ENCODE measurements at regions not wholly inside any gene's neighbourhood (a gene's known extent, or its start where the extent isn't known, plus 50 kb on each side); places are given as distances from the start of the nearest gene placed in this dataset.
A peak's percentile ranks its signal among the peaks of the same experiment; 100 is the strongest.

- Histone ChIP-seq H3K4me3 (no peak overlapping the region), H3K4me1 (no peaks in the 10 kb centered on the region), H3K27me3 (no peaks in the 10 kb centered on the region), H3K27ac (no peak overlapping the region), H3K36me3 (no peaks in the 10 kb centered on the region), H3K9me3 (no peaks in the 10 kb centered on the region)
- peak; percentile 42 for DNase-seq (ENCODE audit: low spot score)
- TF ChIP-seq, protein P1, sequence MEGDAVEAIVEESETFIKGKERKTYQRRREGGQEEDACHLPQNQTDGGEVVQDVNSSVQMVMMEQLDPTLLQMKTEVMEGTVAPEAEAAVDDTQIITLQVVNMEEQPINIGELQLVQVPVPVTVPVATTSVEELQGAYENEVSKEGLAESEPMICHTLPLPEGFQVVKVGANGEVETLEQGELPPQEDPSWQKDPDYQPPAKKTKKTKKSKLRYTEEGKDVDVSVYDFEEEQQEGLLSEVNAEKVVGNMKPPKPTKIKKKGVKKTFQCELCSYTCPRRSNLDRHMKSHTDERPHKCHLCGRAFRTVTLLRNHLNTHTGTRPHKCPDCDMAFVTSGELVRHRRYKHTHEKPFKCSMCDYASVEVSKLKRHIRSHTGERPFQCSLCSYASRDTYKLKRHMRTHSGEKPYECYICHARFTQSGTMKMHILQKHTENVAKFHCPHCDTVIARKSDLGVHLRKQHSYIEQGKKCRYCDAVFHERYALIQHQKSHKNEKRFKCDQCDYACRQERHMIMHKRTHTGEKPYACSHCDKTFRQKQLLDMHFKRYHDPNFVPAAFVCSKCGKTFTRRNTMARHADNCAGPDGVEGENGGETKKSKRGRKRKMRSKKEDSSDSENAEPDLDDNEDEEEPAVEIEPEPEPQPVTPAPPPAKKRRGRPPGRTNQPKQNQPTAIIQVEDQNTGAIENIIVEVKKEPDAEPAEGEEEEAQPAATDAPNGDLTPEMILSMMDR (IDR thresholded peaks at IDR 0.05), result no peak
Measured at GRCh38 chr10:123398180-123398591, 244.0 kb downstream of the BUB3 start.

DNA sequence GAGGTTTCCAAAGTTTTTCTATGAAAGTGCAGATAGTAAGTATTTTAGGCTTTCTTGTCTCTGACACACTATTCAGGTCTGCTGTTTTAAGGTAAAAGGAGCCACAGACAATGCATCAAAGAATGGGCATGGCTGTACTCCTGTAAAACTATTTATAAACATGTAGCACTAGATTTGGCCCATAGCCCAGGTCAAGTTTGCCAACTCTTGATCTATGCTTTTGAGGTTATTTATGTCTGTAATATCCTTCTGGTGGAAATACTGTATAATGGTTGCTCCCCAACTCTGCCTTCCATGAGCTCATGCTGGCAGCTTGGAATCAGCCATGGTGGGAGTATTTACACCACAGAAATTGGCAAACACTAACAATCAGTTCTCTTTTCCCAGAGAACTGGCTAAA is 244.6 kb downstream of the BUB3 start:
- Histone ChIP-seq H3K4me3 (no peak overlapping the region), H3K36me3 (no peaks in the 10 kb centered on the region), H3K27ac (no peak overlapping the region), H3K9me3 (peaks cover 0 to 3% of the 10 kb centered on the region in 2 donors), H3K27me3 (no peaks in the 10 kb centered on the region), H3K4me1 (no peaks in the 10 kb centered on the region)
- DNase-seq (ENCODE audit: low spot score), result no peak
- TF ChIP-seq, protein P1 (IDR thresholded peaks at IDR 0.05), result no peak

DNA sequence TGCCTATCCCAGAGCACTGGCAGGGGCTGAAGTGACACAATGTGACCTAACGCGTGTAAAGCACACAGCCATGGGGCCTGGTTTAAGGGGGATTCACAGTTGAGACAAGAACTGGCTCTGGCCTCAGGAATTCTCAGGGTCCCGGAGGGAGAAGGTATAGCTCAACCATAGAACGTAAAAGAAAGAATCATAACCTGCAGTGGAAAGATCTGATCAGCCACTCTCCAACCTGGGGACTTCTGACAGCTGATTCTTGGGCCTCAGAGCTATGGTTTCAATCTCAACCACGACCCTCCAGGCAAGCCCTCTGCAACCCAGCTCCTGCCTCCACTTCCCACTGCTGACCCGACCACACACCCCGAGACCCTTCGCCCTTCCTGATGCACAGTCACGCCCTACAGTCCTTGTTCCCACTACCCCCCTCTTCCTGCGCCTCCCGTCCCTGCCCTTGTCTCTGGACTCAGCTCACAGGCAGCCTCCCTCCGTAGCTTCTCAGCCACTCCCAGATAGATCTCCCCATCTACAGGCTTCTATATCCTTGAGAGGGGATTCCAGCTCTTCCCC is 245.2 kb downstream of the BUB3 start:
- H3K27me3 ChIP-seq, result no peaks in the 10 kb centered on the region
- H3K4me1 ChIP-seq, result no peaks in the 10 kb centered on the region
- TF ChIP-seq, protein P1 (IDR thresholded peaks at IDR 0.05), result no peak
- H3K36me3 ChIP-seq, result no peaks in the 10 kb centered on the region
- H3K4me3 ChIP-seq, result no peak overlapping the region
- DNase-seq (ENCODE audit: low spot score), result peak; percentile 34
- no peak overlapping the region for H3K27ac ChIP-seq
- peaks cover 0 to 9% of the 10 kb centered on the region in 2 donors for H3K9me3 ChIP-seq

- Histone ChIP-seq H3K27ac (no peak overlapping the region), H3K9me3 (peaks cover 0 to 20% of the 10 kb centered on the region in 2 donors), H3K27me3 (no peaks in the 10 kb centered on the region), H3K36me3 (no peaks in the 10 kb centered on the region), H3K4me1 (no peaks in the 10 kb centered on the region), H3K4me3 (no peak overlapping the region)
- TF ChIP-seq, protein P1 (IDR thresholded peaks at IDR 0.05), result no peak
- DNase-seq (ENCODE audit: low spot score), result peak; percentile 2
Measured at GRCh38 chr10:123402021-123402420, 247.8 kb downstream of the BUB3 start.

DNA sequence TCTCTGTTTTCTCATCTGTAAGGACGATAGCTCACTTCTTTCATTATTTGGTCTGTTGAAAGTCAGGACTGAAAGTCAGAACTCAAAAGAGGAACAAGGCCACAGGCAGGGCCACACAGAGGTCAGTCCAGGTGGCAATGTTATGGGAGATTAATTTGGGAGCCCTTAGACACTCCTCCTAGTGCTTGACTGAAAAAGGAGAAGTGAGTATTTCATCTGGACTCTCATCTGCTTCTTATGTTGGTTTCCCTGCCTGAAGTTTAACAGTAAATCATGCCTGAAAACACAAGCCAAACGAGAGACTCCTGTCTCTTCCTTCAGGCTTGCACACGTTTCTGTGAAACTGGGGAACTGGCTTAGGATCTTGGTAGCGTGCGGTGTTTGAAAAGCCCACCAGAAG is 248.5 kb downstream of the BUB3 start:
- Histone ChIP-seq H3K4me1 (no peaks in the 10 kb centered on the region), H3K4me3 (no peak overlapping the region), H3K27ac (no peak overlapping the region), H3K27me3 (no peaks in the 10 kb centered on the region), H3K36me3 (no peaks in the 10 kb centered on the region), H3K9me3 (peaks cover 0 to 20% of the 10 kb centered on the region in 2 donors)
- TF ChIP-seq, protein P1 (IDR thresholded peaks at IDR 0.05), result no peak
- DNase-seq (ENCODE audit: low spot score), result no peak

GRCh38 chr10:123404357-123404756 is 250.2 kb downstream of the BUB3 start:
- Histone ChIP-seq H3K4me3 (no peak overlapping the region), H3K27me3 (no peaks in the 10 kb centered on the region), H3K9me3 (peaks cover 0 to 20% of the 10 kb centered on the region in 2 donors), H3K36me3 (no peaks in the 10 kb centered on the region), H3K4me1 (no peaks in the 10 kb centered on the region), H3K27ac (no peak overlapping the region)
- TF ChIP-seq, protein P1 (IDR thresholded peaks at IDR 0.05), result no peak
- DNase-seq (ENCODE audit: low spot score), result no peak

All from right atrium auricular region (tissue), 2 donors.